GM19324 (cell line): ENCODE measurements at regions not wholly inside any gene's neighbourhood (a gene's known extent, or its start where the extent isn't known, plus 50 kb on each side); places are given as distances from the start of the nearest gene placed in this dataset.

ENCODE experiments used
- ATAC-seq: cut with Tn5 transposase; IDR thresholded peaks from one replicate; pipeline ENCODE4 v1.9.1; 2021; ENCODE audit warnings: mild to moderate bottlenecking, moderate library complexity; ENCODE audit not compliant: unreplicated experiment, low FRiP score

- ATAC-seq = no peak
Measured at GRCh38 chr17:55635253-55635914, 87.3 kb downstream of the TMEM100 start.

- no peak for ATAC-seq
Measured at GRCh38 chr17:55634702-55635101, 88.0 kb downstream of the TMEM100 start.

- ATAC-seq = no peak
Measured at GRCh38 chr17:55632893-55633292, 89.8 kb downstream of the TMEM100 start.

- no peak for ATAC-seq
Measured at GRCh38 chr17:55632236-55632635, 90.4 kb downstream of the TMEM100 start.

- ATAC-seq = no peak
Measured at GRCh38 chr17:55629995-55630394, 92.7 kb downstream of the TMEM100 start.

GRCh38 chr17:55625521-55625920 lies 97.1 kb downstream of the TMEM100 start:
- ATAC-seq = peak; percentile 59

GRCh38 chr17:55624772-55625433 lies 97.8 kb downstream of the TMEM100 start:
- no peak for ATAC-seq

- no peak for ATAC-seq
Measured at GRCh38 chr17:55622547-55622946, 100.1 kb downstream of the TMEM100 start.

- no peak for ATAC-seq
Measured at GRCh38 chr17:55620945-55621344, 101.7 kb downstream of the TMEM100 start.

GRCh38 chr17:55620023-55620422 lies 102.6 kb downstream of the TMEM100 start:
- no peak for ATAC-seq

- ATAC-seq = no peak
Measured at GRCh38 chr17:55617441-55617840, 105.2 kb downstream of the TMEM100 start.

GRCh38 chr17:55614061-55614460 lies 102.8 kb upstream of the SMIM36 start:
- ATAC-seq = no peak

- ATAC-seq = no peak
Measured at GRCh38 chr17:55612691-55613141, 101.5 kb upstream of the SMIM36 start.

- no peak for ATAC-seq
Measured at GRCh38 chr17:55607731-55608341, 96.6 kb upstream of the SMIM36 start.

- ATAC-seq = no peak
Measured at GRCh38 chr17:55606488-55606815, 95.2 kb upstream of the SMIM36 start.

- no peak for ATAC-seq
Measured at GRCh38 chr17:55605705-55606487, 94.6 kb upstream of the SMIM36 start.

- no peak for ATAC-seq
Measured at GRCh38 chr17:55601874-55602364, 90.7 kb upstream of the SMIM36 start.

GRCh38 chr17:55598495-55598894 lies 87.2 kb upstream of the SMIM36 start:
- no peak for ATAC-seq

- no peak for ATAC-seq
Measured at GRCh38 chr17:55588446-55589242, 77.4 kb upstream of the SMIM36 start.

- no peak for ATAC-seq
Measured at GRCh38 chr17:55587608-55588139, 76.4 kb upstream of the SMIM36 start.
